Gastrocnemius medialis (tissue), 4 donors: ENCODE measurements at regions not wholly inside any gene's neighbourhood (a gene's known extent, or its start where the extent isn't known, plus 50 kb on each side); places are given as distances from the start of the nearest gene placed in this dataset.

ENCODE experiments used
- ATAC-seq, 2 donors: fragments of 150-250 bp; one replicate each; pipeline ENCODE4 v1.9.1; 2016
- DNase-seq, 2 donors: peaks; one replicate each; pipeline ENCODE4 v3.0.0-alpha.2; 2019
- H3K27ac ChIP-seq, 4 donors: fragments of 200-600 bp; sonication (generic); 1 replicate in 1 of 4; 2 replicates in 3 of 4; pipeline ENCODE4 v1.5.1; 2016 to 2018; ENCODE audit warnings: mild to moderate bottlenecking in 2 of 4, moderate library complexity in 1 of 4
- H3K27me3 ChIP-seq, 3 donors: fragments of 200-600 bp; sonication (generic) in 2 of 3; 1 replicate in 1 of 3; 2 replicates in 2 of 3; pipeline versions ENCODE4 v1.5.1 to v1.6.0; 2016 to 2019; ENCODE audit warnings: mild to moderate bottlenecking in 1 of 3, moderate library complexity in 1 of 3
- H3K36me3 ChIP-seq, 2 donors: fragments of 200-600 bp; sonication (generic) in 1 of 2; one replicate each; pipeline ENCODE4 v1.5.1; 2017 to 2018
- H3K4me1 ChIP-seq, 2 donors: fragments of 200-600 bp; sonication (generic) in 1 of 2; one replicate each; pipeline ENCODE4 v1.5.1; 2016 to 2017; ENCODE audit warnings: mild to moderate bottlenecking in 2 of 2
- H3K4me3 ChIP-seq, 4 donors: fragments of 200-600 bp; sonication (generic) in 3 of 4; 1 replicate in 1 of 4; 2 replicates in 3 of 4; pipeline ENCODE4 v1.5.1; 2016 to 2019; ENCODE audit warnings: mild to moderate bottlenecking in 2 of 4
- H3K9me3 ChIP-seq, 3 donors: fragments of 200-600 bp; sonication (generic) in 2 of 3; 1 replicate in 1 of 3; 2 replicates in 2 of 3; pipeline ENCODE4 v1.5.1; 2016 to 2019
- CTCF ChIP-seq, 5 experiments: fragments of 450-650 bp in 3 of 5; fragments of 200-600 bp in 2 of 5; sonication (generic) in 2 of 5; IDR thresholded peaks in 4 of 5; conservative IDR thresholded peaks in 1 of 5; 1 replicate in 4 of 5; 2 replicates in 1 of 5; pipeline ENCODE4 v1.5.1; 2016 to 2019; ENCODE audit warnings: antibody characterized with exemption in 5 of 5, mild to moderate bottlenecking in 3 of 5, moderate library complexity in 3 of 5
- POLR2A ChIP-seq, 2 donors: fragments of 450-650 bp; IDR thresholded peaks; one replicate each; pipeline ENCODE4 v1.6.1; 2017; ENCODE audit warnings: antibody characterized with exemption in 2 of 2, mild to moderate bottlenecking in 2 of 2, moderate library complexity in 2 of 2
- in situ Hi-C, 4 donors: fragments of 200-750 bp; cut with MboI; loops; one replicate each; pipeline versions ENCODE4 v1.15.0 to v1.8.0; 2017; ENCODE audit warnings: low sequenced_read_pairs in 4 of 4
- intact Hi-C: fragments of 100-400 bp; cut with DNase I; formaldehyde crosslinking; loops from one replicate; pipeline ENCODE4 v1.15.1; 2023; ENCODE audit warnings: low total_unique reads

GRCh38 chr1:232282498-232282897 is 347.4 kb downstream of the SIPA1L2 start:
- Histone ChIP-seq H3K4me1 (no peaks in the 10 kb centered on the region), H3K36me3 (no peaks in the 10 kb centered on the region), H3K27ac (no peak overlapping the region), H3K27me3 (no peaks in the 10 kb centered on the region), H3K9me3 (no peaks in the 10 kb centered on the region), H3K4me3 (no peak overlapping the region)
- DNase-seq (no peak), ATAC-seq (no peak)
- in situ Hi-C loops (no loop called here), intact Hi-C loops (no loop called here)
- TF ChIP-seq POLR2A (IDR thresholded peaks at IDR 0.05) (no peak), CTCF (IDR thresholded peaks at IDR 0.05 in 4 of 5, conservative IDR thresholded peaks at IDR 0.05 in 1 of 5) (no peak)

GRCh38 chr1:232280910-232281309 is 349.0 kb downstream of the SIPA1L2 start:
- Histone ChIP-seq H3K9me3 (no peaks in the 10 kb centered on the region), H3K36me3 (no peaks in the 10 kb centered on the region), H3K4me3 (no peak overlapping the region), H3K27ac (no peak overlapping the region), H3K4me1 (no peaks in the 10 kb centered on the region), H3K27me3 (no peaks in the 10 kb centered on the region)
- intact Hi-C loops = no loop called here
- DNase-seq (no peak), ATAC-seq (no peak)
- no peak for TF ChIP-seq CTCF (IDR thresholded peaks at IDR 0.05 in 4 of 5, conservative IDR thresholded peaks at IDR 0.05 in 1 of 5)
- TF ChIP-seq POLR2A (IDR thresholded peaks at IDR 0.05) = no peak
- in situ Hi-C loops = no loop called here

GRCh38 chr1:232279909-232280400 is 350.0 kb downstream of the SIPA1L2 start:
- ATAC-seq = no peak
- no peaks in the 10 kb centered on the region for H3K36me3 ChIP-seq
- no peak for DNase-seq
- H3K9me3 ChIP-seq = no peaks in the 10 kb centered on the region
- intact Hi-C loops (no loop called here), in situ Hi-C loops (no loop called here)
- H3K27me3 ChIP-seq = no peaks in the 10 kb centered on the region
- no peak for TF ChIP-seq CTCF (IDR thresholded peaks at IDR 0.05 in 4 of 5, conservative IDR thresholded peaks at IDR 0.05 in 1 of 5)
- TF ChIP-seq POLR2A (IDR thresholded peaks at IDR 0.05) = no peak
- H3K27ac ChIP-seq = no peak overlapping the region
- no peaks in the 10 kb centered on the region for H3K4me1 ChIP-seq
- H3K4me3 ChIP-seq = no peak overlapping the region

GRCh38 chr1:232278925-232279324 is 351.0 kb downstream of the SIPA1L2 start:
- TF ChIP-seq POLR2A (IDR thresholded peaks at IDR 0.05) = no peak
- ATAC-seq (no peak), DNase-seq (no peak)
- Histone ChIP-seq H3K27ac (no peak overlapping the region), H3K4me1 (no peaks in the 10 kb centered on the region), H3K36me3 (no peaks in the 10 kb centered on the region), H3K4me3 (no peak overlapping the region), H3K27me3 (no peaks in the 10 kb centered on the region), H3K9me3 (no peaks in the 10 kb centered on the region)
- intact Hi-C loops = no loop called here
- in situ Hi-C loops = no loop called here

- ATAC-seq (no peak), DNase-seq (no peak)
- in situ Hi-C loops (no loop called here), intact Hi-C loops (no loop called here)
- Histone ChIP-seq H3K9me3 (no peaks in the 10 kb centered on the region), H3K36me3 (no peaks in the 10 kb centered on the region), H3K4me3 (no peak overlapping the region), H3K27ac (no peak overlapping the region), H3K27me3 (no peaks in the 10 kb centered on the region), H3K4me1 (no peaks in the 10 kb centered on the region)
- TF ChIP-seq POLR2A (IDR thresholded peaks at IDR 0.05) (no peak), CTCF (IDR thresholded peaks at IDR 0.05 in 4 of 5, conservative IDR thresholded peaks at IDR 0.05 in 1 of 5) (no peak)
These were observed 353.3 kb downstream of the SIPA1L2 start for GRCh38 chr1:232276651-232277050.
